ENCODE measurements at regions not wholly inside any gene's neighbourhood (a gene's known extent, or its start where the extent isn't known, plus 50 kb on each side); places are given as distances from the start of the nearest gene placed in this dataset.

DNA sequence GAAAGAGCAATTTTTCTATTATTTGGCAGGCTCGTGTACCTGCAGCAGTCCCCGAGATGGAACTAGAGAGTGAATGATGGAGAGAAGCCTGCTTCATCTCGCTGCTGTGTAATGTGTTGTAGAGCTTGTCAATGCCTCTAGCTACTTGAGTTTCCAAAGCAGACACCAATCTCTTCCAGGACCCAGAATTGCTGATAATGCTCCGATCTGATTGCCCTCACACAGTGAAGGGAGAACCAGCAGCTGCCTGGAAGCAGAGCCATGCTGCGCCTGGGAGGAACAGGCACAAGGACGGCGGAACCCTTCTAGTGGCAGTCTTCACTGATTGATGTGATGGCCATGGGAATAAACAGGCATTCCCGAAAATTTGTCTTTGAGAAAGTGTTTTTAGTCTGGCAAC, 288.0 kb downstream of the ICE1 start:
- Histone ChIP-seq H3K36me3 (no peaks in the 10 kb centered on the region), H3K4me1 (no peaks in the 10 kb centered on the region), H3K27ac (peak overlapping the region in 1 of 2 donors; percentile 19), H3K9me3 (no peaks in the 10 kb centered on the region), H3K4me3 (no peak overlapping the region), H3K27me3 (peaks cover 0 to 2% of the 10 kb centered on the region in 2 donors)
- DNase-seq (ENCODE audit: low spot score in 2 of 2) = no peak
- TF ChIP-seq, protein P1, sequence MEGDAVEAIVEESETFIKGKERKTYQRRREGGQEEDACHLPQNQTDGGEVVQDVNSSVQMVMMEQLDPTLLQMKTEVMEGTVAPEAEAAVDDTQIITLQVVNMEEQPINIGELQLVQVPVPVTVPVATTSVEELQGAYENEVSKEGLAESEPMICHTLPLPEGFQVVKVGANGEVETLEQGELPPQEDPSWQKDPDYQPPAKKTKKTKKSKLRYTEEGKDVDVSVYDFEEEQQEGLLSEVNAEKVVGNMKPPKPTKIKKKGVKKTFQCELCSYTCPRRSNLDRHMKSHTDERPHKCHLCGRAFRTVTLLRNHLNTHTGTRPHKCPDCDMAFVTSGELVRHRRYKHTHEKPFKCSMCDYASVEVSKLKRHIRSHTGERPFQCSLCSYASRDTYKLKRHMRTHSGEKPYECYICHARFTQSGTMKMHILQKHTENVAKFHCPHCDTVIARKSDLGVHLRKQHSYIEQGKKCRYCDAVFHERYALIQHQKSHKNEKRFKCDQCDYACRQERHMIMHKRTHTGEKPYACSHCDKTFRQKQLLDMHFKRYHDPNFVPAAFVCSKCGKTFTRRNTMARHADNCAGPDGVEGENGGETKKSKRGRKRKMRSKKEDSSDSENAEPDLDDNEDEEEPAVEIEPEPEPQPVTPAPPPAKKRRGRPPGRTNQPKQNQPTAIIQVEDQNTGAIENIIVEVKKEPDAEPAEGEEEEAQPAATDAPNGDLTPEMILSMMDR (IDR thresholded peaks at IDR 0.05) = no peak
- no peak for TF ChIP-seq POLR2AphosphoS5 (IDR thresholded peaks at IDR 0.05)
- TF ChIP-seq POLR2A (IDR thresholded peaks at IDR 0.05) = no peak
- intact Hi-C loops (cut with DNase I; ENCODE audit: low total_unique reads) = no loop called here

DNA sequence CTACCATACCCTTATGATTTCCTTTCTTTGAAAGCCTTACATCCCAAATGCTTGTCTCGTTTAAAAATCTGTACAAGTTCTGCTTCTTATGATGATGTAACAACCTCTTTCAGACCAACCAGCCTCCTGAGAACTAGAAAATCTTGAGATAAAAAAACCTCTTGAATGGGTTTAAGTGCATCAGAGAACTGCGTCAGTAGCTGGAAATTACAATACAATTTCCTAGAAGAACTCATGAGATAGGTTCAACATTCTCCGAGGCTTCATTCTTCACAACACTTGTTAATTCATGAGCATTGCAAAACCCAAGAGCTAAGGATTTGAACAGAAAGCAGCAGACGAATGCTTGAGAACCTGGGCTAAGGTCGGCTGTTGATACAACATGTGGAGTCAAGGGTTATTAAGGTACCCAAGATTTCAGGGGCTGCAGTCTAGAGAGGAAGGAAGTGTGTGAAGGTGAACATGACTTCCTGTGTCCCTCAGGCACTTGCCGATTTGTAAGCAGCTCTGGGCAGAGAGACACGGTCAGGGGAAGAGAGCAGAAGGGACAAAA, 286.0 kb downstream of the ICE1 start:
- intact Hi-C loops (cut with DNase I; ENCODE audit: low total_unique reads) = no loop called here
- DNase-seq (ENCODE audit: low spot score in 2 of 2) = no peak
- no peak overlapping the region for H3K27ac ChIP-seq

DNA sequence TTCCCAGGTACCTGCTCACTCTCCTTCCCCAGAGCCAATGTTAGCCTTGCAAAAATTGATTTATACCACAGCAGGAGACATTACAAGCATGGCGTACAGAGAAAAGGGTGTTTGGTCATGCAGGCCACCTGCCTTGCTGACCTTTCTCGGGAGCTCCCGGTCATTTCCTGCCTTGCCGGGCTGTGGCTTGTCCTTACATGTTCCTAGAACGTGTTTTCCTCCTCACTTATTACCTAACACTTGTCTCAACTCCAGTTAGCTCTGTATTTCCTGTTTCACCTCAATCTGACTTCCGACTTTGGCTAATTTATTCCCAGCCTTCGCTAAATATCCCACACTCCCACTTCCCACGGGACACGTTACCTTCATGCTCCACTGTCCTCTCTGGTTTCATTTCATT, 282.5 kb downstream of the ICE1 start:
- no peaks in the 10 kb centered on the region for H3K9me3 ChIP-seq
- no peak overlapping the region for H3K27ac ChIP-seq
- H3K4me1 ChIP-seq = no peaks in the 10 kb centered on the region
- no peak for DNase-seq (ENCODE audit: low spot score in 2 of 2)
- H3K4me3 ChIP-seq = no peak overlapping the region
- H3K36me3 ChIP-seq = no peaks in the 10 kb centered on the region
- intact Hi-C loops (cut with DNase I; ENCODE audit: low total_unique reads) = no loop called here
- H3K27me3 ChIP-seq = no peaks in the 10 kb centered on the region
- no peak for TF ChIP-seq POLR2AphosphoS5 (IDR thresholded peaks at IDR 0.05)
- TF ChIP-seq, protein P1 (IDR thresholded peaks at IDR 0.05) = no peak
- no peak for TF ChIP-seq POLR2A (IDR thresholded peaks at IDR 0.05)

More for the DNA sequence above, 286.0 kb downstream of the ICE1 start:
- H3K4me3 ChIP-seq = no peak overlapping the region
- TF ChIP-seq, protein P1 (IDR thresholded peaks at IDR 0.05) = no peak
- no peak for TF ChIP-seq POLR2A (IDR thresholded peaks at IDR 0.05)
- no peak for TF ChIP-seq POLR2AphosphoS5 (IDR thresholded peaks at IDR 0.05)
- no peaks in the 10 kb centered on the region for H3K27me3 ChIP-seq
- no peaks in the 10 kb centered on the region for H3K9me3 ChIP-seq
- H3K4me1 ChIP-seq = no peaks in the 10 kb centered on the region
- no peaks in the 10 kb centered on the region for H3K36me3 ChIP-seq

DNA sequence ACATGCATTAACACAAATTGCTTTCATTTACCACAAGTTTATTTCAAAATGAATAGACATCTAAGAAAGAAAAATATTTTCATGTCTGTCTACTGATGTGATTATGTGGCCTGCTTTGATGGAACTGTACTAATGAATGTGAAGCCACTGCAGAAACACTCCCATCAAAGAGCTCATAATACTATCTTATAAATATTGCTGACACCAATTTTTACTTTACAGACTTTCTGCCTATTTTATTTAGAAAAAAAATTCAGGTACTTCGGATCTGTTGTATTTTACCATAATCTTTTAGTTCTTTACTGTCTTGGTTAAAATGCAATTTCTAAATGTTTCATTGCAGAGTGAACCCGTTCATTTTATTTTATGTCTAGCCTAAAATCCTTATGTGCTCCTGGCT, 281.9 kb downstream of the ICE1 start:
- TF ChIP-seq POLR2AphosphoS5 (IDR thresholded peaks at IDR 0.05) = no peak
- no peak for TF ChIP-seq POLR2A (IDR thresholded peaks at IDR 0.05)
- TF ChIP-seq, protein P1 (IDR thresholded peaks at IDR 0.05) = no peak
- no peaks in the 10 kb centered on the region for H3K36me3 ChIP-seq
- H3K9me3 ChIP-seq = no peaks in the 10 kb centered on the region

DNA sequence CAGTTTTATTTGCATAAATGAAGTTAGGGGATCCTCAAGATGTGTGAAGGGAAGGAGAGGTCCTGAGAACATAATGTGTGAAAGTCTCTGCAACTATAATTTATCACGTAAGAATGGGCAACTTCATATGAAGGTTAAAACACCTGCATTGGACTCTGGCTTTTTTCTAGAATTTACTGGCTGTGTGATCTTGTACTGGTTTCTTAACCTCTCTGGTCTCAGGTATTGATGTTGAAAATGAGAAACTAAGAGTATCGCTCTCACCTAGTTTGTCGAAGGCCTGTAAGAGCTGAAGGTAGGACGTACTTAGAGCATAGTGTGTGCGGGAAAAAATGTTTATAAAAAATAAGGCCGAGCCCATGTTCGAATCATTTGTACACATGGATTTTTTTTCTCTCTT, 280.5 kb downstream of the ICE1 start:
- Histone ChIP-seq H3K9me3 (no peaks in the 10 kb centered on the region), H3K4me1 (no peaks in the 10 kb centered on the region), H3K27ac (no peak overlapping the region), H3K4me3 (no peak overlapping the region), H3K27me3 (no peaks in the 10 kb centered on the region), H3K36me3 (no peaks in the 10 kb centered on the region)
- no peak for DNase-seq (ENCODE audit: low spot score in 2 of 2)
- intact Hi-C loops (cut with DNase I; ENCODE audit: low total_unique reads) = loop anchor here (2.0 kb wide), 1 partner anchor 46 kb away; no protein-coding TSS in a partner anchor
- no peak for TF ChIP-seq POLR2A (IDR thresholded peaks at IDR 0.05)
- no peak for TF ChIP-seq POLR2AphosphoS5 (IDR thresholded peaks at IDR 0.05)
- TF ChIP-seq, protein P1 (IDR thresholded peaks at IDR 0.05) = no peak

More for the DNA sequence above, 281.9 kb downstream of the ICE1 start:
- no peaks in the 10 kb centered on the region for H3K4me1 ChIP-seq
- H3K27ac ChIP-seq = no peak overlapping the region
- DNase-seq (ENCODE audit: low spot score in 2 of 2) = no peak
- H3K4me3 ChIP-seq = no peak overlapping the region
- no peaks in the 10 kb centered on the region for H3K27me3 ChIP-seq
- intact Hi-C loops (cut with DNase I; ENCODE audit: low total_unique reads) = no loop called here

Data from breast epithelium (tissue), 4 donors.